ENCODE measurements at regions not wholly inside any gene's neighbourhood (a gene's known extent, or its start where the extent isn't known, plus 50 kb on each side); places are given as distances from the start of the nearest gene placed in this dataset.

DNA sequence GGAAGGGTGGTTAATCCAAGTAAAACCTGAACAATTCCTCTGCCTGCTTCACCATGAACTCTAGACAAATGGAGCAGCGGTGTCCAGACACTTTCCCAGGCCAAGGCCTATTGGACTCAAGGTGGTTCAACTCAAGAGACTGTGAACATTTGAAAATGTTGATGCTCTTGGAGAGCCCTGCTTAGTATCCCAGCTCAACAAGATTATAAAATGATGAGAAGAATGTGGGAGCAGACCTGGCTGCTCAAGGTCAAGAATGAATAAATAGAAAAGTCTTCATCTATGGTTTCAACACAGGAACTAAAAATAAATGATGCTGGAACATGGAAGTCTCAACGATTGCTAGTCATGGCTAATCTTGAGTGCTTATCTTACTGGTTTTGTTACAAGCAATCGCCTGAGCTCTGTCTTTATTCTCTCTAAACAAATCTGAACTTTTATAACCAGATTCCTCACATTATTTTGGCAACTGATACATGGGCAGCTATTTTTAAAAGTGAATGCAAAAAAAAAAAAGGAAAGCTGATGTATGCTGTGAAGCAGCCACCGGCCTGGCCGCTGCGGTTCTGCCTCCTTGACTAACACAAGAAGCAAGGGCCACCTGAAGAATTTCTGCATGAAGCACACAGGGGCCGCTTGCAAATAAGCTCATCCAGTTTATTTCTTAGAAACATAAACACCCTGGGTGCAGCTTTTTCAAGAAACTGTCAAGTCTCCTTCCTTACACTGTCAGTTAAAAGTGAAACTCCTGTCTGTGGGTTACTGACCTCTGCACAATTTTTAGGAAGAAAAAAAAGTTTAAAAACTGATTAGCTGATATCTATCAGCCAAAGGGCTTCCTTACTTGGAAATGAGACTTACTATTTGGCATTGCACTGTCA, 120.1 kb upstream of the ARHGEF3 start:
- DNase-seq: no peak

- DNase-seq: no peak
These were observed 118.0 kb upstream of the ARHGEF3 start for GRCh38 chr3:56919797-56920195.

DNA sequence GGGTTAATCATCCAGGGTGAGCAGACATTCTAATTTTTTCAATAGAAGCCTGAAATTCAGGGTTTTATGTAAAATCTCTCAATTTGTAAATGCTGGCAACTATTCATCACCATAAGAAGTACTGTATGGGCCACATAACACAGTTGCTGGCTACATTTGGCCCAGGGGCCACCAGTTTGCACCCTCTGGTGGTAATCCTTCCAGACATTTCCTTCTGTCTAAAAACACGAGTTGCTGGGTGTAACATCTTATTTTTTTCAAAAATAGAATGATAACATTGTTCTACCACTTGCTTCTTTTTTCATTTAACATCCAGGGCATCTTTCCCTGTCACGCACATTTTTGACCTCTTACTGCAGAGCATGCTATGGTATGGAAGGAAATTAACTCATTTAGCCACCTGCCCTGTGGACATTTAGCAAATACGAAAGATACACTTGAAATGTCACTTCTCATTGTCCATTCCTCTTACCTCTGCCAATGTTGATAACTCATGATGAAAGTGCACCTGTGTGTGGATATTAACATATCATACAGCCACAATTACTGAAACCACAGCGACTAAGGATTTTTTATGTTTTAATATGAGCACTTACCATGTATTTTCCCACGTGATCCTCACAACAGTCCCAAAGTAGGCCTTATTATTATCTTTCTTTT, 117.5 kb upstream of the ARHGEF3 start:
- no peak for DNase-seq

- DNase-seq: no peak
These were observed 116.4 kb upstream of the ARHGEF3 start for GRCh38 chr3:56918111-56918568.

GRCh38 chr3:56917361-56918110, 115.8 kb upstream of the ARHGEF3 start:
- peak in 1 of 2 experiments; percentile 25 for DNase-seq

DNA sequence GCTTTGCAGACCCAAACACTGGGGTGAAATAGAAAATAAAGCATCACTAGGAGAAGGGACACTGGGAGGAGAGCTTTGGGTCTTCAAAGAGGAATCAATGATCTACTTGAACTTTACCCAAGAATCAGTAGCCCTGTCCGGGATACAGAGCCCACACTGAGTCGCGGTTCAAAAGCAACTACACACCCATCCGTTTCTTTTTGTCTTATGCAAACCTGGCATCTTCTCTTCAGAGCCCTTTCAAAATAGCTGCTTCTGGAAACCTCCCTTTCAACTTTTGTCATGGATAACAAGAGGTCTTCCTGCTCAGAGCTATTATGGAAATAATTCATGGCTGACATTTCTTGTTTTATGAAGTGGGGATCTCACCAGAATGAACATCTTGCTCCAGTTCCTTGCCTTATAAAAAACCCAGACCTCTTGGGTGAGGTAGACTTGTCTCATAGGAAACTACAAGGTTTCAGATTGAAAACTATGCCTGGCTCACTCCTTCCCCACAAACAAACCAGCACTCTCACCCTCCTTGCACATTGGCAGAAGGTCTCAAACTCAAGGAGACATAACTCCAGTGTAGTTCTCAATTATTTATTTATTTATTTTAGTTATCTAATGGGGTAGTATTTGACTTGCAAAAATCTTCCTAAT, 115.1 kb upstream of the ARHGEF3 start:
- no peak for DNase-seq

DNA sequence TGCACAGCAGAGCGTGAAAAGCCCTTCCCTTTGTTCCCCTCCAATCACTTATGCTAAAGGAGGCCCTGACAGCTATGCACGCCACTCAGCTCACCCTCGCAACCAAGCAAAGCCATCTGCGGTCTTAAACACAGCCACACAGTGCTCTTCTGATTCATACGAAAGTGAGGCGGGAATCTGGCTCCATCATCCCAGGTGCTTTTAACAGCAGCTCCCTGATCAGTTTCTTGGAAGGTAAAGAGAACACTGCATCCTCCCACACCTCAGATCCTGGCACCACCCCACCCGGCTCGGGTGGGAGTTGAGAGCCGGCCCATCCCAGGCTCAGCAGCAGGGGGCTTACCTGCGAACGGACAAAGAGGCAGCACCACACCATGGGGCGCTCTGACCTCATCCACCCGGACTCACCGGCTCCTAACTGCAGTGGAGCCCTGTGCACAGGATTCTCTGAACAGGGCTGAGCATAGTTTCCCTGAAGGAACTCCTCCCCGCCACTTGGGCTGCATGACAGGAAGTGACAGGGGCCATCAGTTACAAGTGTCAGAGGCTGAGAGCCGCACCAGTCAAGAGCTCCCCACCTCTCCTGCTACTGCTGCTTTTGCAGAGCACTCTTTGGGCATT, 114.3 kb upstream of the ARHGEF3 start:
- DNase-seq: no peak

DNA sequence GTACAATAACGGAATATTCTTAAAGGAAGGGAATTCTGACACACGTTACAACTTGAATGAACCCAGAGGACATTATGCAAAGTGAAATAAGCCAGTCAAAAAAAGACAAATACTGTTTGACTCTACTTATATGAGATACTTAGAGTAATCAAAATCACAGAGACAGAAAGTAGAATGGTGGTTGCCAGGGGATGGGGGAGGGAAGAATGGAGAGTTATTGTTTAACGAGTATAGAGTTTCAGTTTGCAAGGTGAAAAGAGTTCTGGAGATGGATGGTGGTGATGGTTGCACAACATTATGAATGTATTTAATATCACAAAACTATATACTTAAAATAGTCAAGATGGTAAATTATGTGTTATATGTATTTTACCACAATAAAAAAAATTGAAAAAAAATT, 112.9 kb upstream of the ARHGEF3 start:
- DNase-seq: no peak

GRCh38 chr3:56911363-56911762, 109.6 kb upstream of the ARHGEF3 start:
- DNase-seq: no peak

- DNase-seq: no peak
These were observed 107.6 kb upstream of the ARHGEF3 start for GRCh38 chr3:56909349-56909748.

DNA sequence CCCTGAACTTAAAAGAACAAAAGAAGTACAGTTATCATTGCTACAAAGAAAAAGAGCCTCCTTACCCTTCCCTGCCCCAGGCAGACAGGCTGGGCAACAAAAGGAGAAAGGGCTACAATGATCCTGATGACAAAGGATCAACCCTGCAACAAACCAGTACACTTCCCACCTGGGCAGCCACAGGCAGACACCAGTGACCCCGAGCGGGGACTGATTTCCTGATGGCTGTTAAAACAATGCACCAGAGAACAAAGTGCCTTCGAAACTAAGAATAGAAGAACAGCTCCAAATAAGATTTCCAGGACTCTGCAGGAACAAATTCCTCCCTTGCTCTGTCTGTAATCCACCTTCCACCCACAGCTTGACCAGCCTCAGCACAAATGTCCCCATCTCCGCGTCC, 106.3 kb upstream of the ARHGEF3 start:
- DNase-seq: no peak

GRCh38 chr3:56904552-56905215, 102.9 kb upstream of the ARHGEF3 start:
- DNase-seq: peak in 1 of 2 experiments; percentile 23

DNA sequence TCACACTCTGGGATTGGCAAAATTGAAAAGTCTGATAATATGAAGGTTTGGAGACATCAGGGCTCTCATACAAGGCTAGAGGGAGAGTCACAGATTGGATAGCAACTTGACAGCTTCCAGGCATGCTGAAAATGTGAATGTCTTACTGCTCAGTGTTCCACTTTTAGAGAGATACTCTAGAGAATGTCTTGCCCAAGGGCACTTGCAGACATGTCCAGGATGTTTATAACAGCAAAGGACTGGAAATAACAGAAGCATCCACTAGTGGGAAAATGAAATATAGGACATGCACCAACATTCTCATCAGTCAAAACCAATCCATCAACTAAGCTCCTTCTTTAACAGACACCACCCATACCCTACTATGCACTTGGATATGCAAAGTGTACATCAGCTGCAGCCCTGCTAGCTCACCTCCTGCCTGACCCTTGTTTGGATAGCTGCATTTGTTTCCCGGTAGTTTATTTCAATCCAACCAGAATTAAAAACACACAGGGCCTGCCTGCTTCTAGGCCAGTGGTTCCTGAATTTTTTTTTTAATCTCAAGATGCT, 101.6 kb upstream of the ARHGEF3 start:
- DNase-seq: no peak

GRCh38 chr3:56902468-56903160, 100.9 kb upstream of the ARHGEF3 start:
- no peak for DNase-seq

- DNase-seq: no peak
These were observed 99.1 kb upstream of the ARHGEF3 start for GRCh38 chr3:56900801-56901200.

DNA sequence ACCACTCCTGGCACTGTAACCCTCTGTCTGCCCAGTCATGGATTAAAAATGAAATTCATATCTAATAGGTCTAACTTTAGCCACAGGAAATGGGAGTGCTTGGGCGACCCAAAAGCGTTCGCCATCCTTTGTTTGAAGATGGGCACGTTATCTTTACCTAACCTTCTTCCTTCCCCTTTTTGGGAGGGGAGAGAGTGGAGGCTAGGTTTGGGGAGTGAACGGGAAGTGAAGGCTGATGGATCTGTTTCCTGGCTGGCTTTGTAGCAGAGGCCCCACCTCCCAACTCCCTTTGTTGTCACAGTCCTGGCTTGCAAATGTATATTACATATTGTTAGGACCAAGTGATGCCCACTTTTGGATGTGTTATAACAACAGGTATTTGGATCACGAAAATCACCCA, 98.1 kb upstream of the ARHGEF3 start:
- DNase-seq: no peak

- DNase-seq: peak; percentile 63 to 85
These were observed 97.3 kb upstream of the ARHGEF3 start for GRCh38 chr3:56899078-56899477.

DNA sequence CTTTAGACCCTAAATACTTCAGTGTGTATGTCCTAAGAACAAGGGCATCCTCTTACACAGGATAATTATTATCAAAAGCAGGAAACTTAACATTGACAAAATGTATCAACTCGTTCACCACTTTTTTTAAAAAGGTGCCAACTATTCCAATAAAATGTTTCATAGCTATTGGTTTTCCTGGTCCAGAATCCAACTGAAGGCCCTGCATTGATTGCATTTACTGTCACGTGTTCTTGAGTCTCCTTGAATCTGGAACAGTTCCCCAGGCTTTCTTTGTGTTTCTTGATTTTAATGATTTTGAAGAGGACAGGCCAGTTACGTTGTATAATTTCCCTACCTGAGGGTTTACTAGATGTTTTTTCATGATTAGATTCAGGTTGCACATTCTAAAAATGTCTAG, 94.6 kb upstream of the ARHGEF3 start:
- no peak for DNase-seq

GRCh38 chr3:56894881-56895431, 93.2 kb upstream of the ARHGEF3 start:
- DNase-seq: no peak

GRCh38 chr3:56890448-56891091, 88.8 kb upstream of the ARHGEF3 start:
- no peak for DNase-seq

All from NCI-H524 (cell line).